ENCODE measurements at regions not wholly inside any gene's neighbourhood (a gene's known extent, or its start where the extent isn't known, plus 50 kb on each side); places are given as distances from the start of the nearest gene placed in this dataset.

- Histone ChIP-seq H3K27ac (no peak overlapping the region), H3K9ac (no peak overlapping the region), H3K9me3 (ENCODE audit: low read depth) (no peaks in the 10 kb centered on the region), H3K4me2 (ENCODE audit: unreplicated experiment) (no peak overlapping the region), H2AFZ (no peak overlapping the region), H3K4me3 (no peak overlapping the region), H3K36me3 (ENCODE audit: low read depth) (no peaks in the 10 kb centered on the region), H3K79me2 (ENCODE audit: insufficient read depth) (no peaks in the 10 kb centered on the region), H3K9me2 (ENCODE audit: insufficient read depth) (no peaks in the 10 kb centered on the region), H4K20me1 (ENCODE audit: insufficient read depth) (no peaks in the 10 kb centered on the region), H3K4me1 (ENCODE audit: insufficient read depth) (no peaks in the 10 kb centered on the region), H3F3A (ENCODE audit: insufficient read depth) (no peaks in the 10 kb centered on the region), H3K27me3 (replicated peaks; ENCODE audit: insufficient read depth) (no peaks in the 10 kb centered on the region)
- in situ Hi-C loops (cut with MboI), result no loop called here
- DNase-seq, result no peak
- TF ChIP-seq EZH2phosphoT487 (IDR thresholded peaks at IDR 0.05; ENCODE audit: insufficient read depth, low read depth) (no peak), EZH2 (IDR thresholded peaks at IDR 0.05; ENCODE audit: insufficient read depth, poor library complexity, severe bottlenecking) (no peak)
Measured at GRCh38 chr18:1499265-1499664, 594.6 kb downstream of the ADCYAP1 start.

GRCh38 chr18:1503847-1504246 is 599.2 kb downstream of the ADCYAP1 start:
- H3K4me2 ChIP-seq (ENCODE audit: unreplicated experiment), result no peak overlapping the region
- no peak overlapping the region for H3K27ac ChIP-seq
- no peak for TF ChIP-seq EZH2 (IDR thresholded peaks at IDR 0.05; ENCODE audit: insufficient read depth, poor library complexity, severe bottlenecking)
- TF ChIP-seq EZH2phosphoT487 (IDR thresholded peaks at IDR 0.05; ENCODE audit: insufficient read depth, low read depth), result no peak
- no peak overlapping the region for H3K4me3 ChIP-seq
- H3K9ac ChIP-seq, result no peak overlapping the region
- no peaks in the 10 kb centered on the region for H3K9me2 ChIP-seq (ENCODE audit: insufficient read depth)
- H3K27me3 ChIP-seq (replicated peaks; ENCODE audit: insufficient read depth), result no peaks in the 10 kb centered on the region
- H3K9me3 ChIP-seq (ENCODE audit: low read depth), result no peaks in the 10 kb centered on the region
- no peaks in the 10 kb centered on the region for H3K79me2 ChIP-seq (ENCODE audit: insufficient read depth)
- no peak overlapping the region for H2AFZ ChIP-seq
- in situ Hi-C loops (cut with MboI), result no loop called here
- no peaks in the 10 kb centered on the region for H3F3A ChIP-seq (ENCODE audit: insufficient read depth)
- H3K36me3 ChIP-seq (ENCODE audit: low read depth), result no peaks in the 10 kb centered on the region
- DNase-seq, result no peak
- no peaks in the 10 kb centered on the region for H3K4me1 ChIP-seq (ENCODE audit: insufficient read depth)
- WGBS, 2 experiments (ENCODE audit: low coverage in 1 of 2, low lambda C conversion rate in 2 of 2, missing lambda C conversion rate in 2 of 2), result 17 to 27% methylated on average over 4 of the region's 4 CpGs
- H4K20me1 ChIP-seq (ENCODE audit: insufficient read depth), result peaks cover 3% of the 10 kb centered on the region; the same call in 1 of the 2 replicates

- H3K27ac ChIP-seq, result no peak overlapping the region
- no peaks in the 10 kb centered on the region for H3K9me3 ChIP-seq (ENCODE audit: low read depth)
- peaks cover 3% of the 10 kb centered on the region; the same call in 1 of the 2 replicates for H4K20me1 ChIP-seq (ENCODE audit: insufficient read depth)
- no peak for DNase-seq
- no peak overlapping the region for H3K9ac ChIP-seq
- TF ChIP-seq EZH2phosphoT487 (IDR thresholded peaks at IDR 0.05; ENCODE audit: insufficient read depth, low read depth) (no peak), EZH2 (IDR thresholded peaks at IDR 0.05; ENCODE audit: insufficient read depth, poor library complexity, severe bottlenecking) (no peak)
- no peaks in the 10 kb centered on the region for H3K27me3 ChIP-seq (replicated peaks; ENCODE audit: insufficient read depth)
- no peaks in the 10 kb centered on the region for H3K79me2 ChIP-seq (ENCODE audit: insufficient read depth)
- no peaks in the 10 kb centered on the region for H3K36me3 ChIP-seq (ENCODE audit: low read depth)
- H3K4me1 ChIP-seq (ENCODE audit: insufficient read depth), result no peaks in the 10 kb centered on the region
- H3F3A ChIP-seq (ENCODE audit: insufficient read depth), result no peaks in the 10 kb centered on the region
- H3K4me3 ChIP-seq, result no peak overlapping the region
- no peaks in the 10 kb centered on the region for H3K9me2 ChIP-seq (ENCODE audit: insufficient read depth)
- in situ Hi-C loops (cut with MboI), result no loop called here
- 9 to 17% methylated on average over 1 of the region's 1 CpG for WGBS, 2 experiments (ENCODE audit: low coverage in 1 of 2, low lambda C conversion rate in 2 of 2, missing lambda C conversion rate in 2 of 2)
- no peak overlapping the region for H2AFZ ChIP-seq
- no peak overlapping the region for H3K4me2 ChIP-seq (ENCODE audit: unreplicated experiment)
Measured at GRCh38 chr18:1505856-1506255, 601.2 kb downstream of the ADCYAP1 start.

GRCh38 chr18:1510542-1511179 is 606.0 kb downstream of the ADCYAP1 start:
- 11 to 15% methylated on average over 4 of the region's 4 CpGs for WGBS, 2 experiments (ENCODE audit: low coverage in 1 of 2, low lambda C conversion rate in 2 of 2, missing lambda C conversion rate in 2 of 2)
- Histone ChIP-seq H3K27me3 (replicated peaks; ENCODE audit: insufficient read depth) (no peaks in the 10 kb centered on the region), H3K4me2 (ENCODE audit: unreplicated experiment) (no peak overlapping the region), H3K9ac (no peak overlapping the region), H3K4me1 (ENCODE audit: insufficient read depth) (no peaks in the 10 kb centered on the region), H3K79me2 (ENCODE audit: insufficient read depth) (no peaks in the 10 kb centered on the region), H3K4me3 (no peak overlapping the region), H4K20me1 (ENCODE audit: insufficient read depth) (no peaks in the 10 kb centered on the region), H3K27ac (no peak overlapping the region), H2AFZ (no peak overlapping the region), H3F3A (ENCODE audit: insufficient read depth) (no peaks in the 10 kb centered on the region), H3K9me2 (ENCODE audit: insufficient read depth) (no peaks in the 10 kb centered on the region), H3K9me3 (ENCODE audit: low read depth) (no peaks in the 10 kb centered on the region), H3K36me3 (ENCODE audit: low read depth) (no peaks in the 10 kb centered on the region)
- DNase-seq, result no peak
- no peak for TF ChIP-seq EZH2 (IDR thresholded peaks at IDR 0.05; ENCODE audit: insufficient read depth, poor library complexity, severe bottlenecking)
- in situ Hi-C loops (cut with MboI), result no loop called here
